GM19463 (cell line): ENCODE measurements at regions not wholly inside any gene's neighbourhood (a gene's known extent, or its start where the extent isn't known, plus 50 kb on each side); places are given as distances from the start of the nearest gene placed in this dataset.
A peak's percentile ranks its signal among the peaks of the same experiment; 100 is the strongest.
"Not testable (repeated sequence)": the region's sequence is repeated elsewhere in the genome, so short reads cannot be mapped to it uniquely, and the experiment has no call there.

ENCODE experiments used
- ATAC-seq: cut with Tn5 transposase; IDR thresholded peaks from one replicate; pipeline ENCODE4 v1.9.1; 2021; ENCODE audit warnings: mild to moderate bottlenecking, moderate library complexity; ENCODE audit not compliant: unreplicated experiment

DNA sequence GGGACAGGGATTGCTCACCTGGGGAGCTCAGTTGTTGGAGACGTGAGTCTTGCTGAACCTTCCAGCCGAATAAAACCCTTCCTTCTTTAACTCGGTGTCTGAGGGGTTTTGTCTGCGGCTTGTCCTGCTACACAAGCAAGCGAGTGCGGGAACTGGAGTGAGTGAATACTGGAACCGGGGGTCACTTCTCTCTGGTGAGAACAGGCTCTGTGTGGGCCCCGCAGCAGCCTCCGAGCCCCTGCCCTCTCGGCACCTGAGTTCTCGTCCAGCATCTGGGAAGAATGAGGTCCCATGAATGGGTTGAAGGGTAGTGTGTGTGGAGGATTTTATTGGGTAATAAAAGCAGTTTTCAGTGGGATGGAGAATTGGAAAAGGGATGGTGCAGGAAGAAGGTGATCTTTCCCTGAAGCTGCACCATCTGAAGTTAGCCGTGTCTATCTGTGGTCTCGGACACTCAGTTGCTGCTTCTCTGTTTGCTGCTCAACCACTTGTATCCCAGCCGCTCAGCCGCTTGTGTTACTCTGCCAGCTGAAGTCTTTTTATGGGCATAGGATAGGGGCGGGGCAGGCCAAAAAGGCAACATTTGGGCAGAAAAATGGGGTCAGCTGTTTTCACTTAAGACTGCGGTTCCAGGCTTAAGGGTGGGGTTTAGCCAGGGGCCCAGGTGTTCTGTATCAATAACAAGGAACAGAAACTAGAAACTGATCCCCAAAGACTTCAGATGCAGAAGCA is 450.6 kb upstream of the CAMK1G start:
- no peak for ATAC-seq

DNA sequence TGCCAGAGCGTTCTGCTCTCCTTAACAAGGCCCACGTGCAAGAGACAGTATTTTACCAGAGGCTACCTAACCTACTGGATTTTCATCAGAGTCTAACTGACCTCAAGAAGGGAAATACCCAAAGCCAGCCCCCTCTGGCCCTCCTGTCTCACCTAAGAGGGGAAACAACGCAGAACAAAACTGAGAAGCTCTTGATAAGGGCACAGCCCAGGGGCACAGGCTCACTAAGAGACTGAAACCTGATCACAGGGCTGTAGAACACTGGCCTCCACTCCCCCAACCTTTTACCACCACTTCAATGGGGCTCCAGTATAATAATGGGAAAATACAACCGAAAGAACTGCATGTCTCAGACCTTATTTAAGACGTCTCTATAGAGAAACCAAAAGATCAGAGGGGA is 449.5 kb upstream of the CAMK1G start:
- ATAC-seq, result peak; percentile 91

DNA sequence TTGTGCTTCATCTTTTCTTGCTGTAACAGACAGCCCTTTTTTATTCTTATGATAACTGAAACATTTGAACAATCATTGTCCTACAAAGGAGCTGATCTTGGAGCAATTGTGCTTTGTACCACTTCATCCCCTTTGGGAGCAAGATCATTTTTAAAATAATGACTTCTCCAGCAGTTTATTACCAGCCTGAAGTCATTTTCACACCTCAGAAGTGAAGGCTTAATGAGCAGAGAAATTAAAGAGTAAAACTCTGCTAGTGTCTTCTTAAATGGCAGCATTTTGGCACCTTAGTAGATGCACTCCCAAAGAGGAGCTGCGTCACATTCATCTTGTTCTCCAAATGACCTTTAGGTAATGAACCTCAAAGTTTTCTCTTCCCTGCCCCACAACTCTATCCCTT is 439.6 kb upstream of the CAMK1G start:
- no peak for ATAC-seq

DNA sequence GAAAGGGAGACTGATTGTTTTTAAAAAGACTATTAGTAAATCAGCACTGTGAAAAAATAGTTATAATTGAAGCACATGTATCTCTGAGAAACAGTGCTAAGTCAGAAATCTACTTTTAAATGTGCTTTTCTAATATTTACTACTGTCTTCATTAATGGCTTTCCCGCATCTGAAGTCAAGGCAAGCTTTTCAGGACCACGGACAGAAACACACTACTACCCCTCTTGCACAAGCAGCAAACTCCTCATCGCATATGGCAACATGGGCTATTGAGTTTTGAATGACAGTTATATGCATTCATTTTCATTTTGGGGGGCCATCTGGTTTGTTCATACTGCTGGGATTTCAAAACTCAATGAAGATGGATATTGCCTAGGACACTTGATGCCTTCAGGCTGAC is 433.4 kb upstream of the CAMK1G start:
- ATAC-seq, result no peak

DNA sequence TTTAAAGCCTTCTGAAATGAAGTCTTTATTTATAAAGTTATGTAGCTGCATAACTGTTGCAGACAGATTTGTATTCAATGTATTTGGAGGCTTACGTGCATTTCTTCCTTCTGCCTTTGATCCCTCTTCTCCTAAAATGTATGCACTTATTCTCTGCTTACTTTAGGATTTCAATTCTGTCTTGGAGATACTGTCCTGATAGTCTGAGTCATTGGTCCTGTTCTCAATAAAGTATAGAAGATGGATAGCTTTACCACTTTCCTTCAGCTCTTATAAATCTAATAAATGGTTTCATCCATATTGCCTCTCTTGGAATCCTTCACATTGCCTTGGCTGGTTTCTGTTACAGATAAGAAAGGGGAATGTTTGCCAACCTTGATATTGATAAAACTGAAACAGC is 430.1 kb upstream of the CAMK1G start:
- no peak for ATAC-seq

DNA sequence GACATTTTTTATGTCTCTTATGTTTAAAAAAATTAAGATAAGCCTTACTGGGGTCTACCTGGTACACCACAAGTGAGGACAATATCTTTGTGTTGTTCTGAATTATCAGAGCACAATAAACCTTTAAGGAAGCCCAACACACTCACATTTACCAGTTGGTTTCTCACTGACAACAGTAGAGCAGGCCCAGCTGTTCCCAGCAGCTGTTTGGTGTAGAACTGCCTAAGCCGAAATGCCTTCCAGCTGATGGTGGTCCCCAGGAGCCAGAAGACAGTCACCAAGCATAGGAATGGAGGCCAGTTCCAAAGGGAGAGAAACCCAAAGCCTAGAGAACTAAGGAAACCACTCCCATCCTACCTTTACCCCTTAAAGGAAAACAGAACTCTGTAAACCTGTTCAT is 428.6 kb upstream of the CAMK1G start:
- ATAC-seq, result no peak

DNA sequence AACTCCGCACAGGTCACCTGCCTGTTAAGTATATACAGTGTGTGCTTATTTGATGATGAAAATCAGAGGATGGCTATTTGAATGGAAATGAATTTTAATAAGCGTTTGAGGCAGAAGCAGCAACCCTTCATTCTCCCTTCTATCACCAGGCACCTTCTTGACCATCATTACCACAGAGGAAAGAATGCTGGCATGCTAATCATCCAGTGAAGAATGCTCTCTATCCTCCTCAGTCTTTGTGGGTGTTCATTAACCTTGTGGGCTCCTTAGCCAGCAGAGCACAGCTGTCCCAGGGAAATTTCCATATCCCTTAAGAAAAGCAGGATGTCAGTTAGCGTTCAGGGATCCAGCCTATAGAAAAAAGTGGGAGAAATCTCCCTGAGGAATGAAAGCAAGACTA is 428.0 kb upstream of the CAMK1G start:
- ATAC-seq, result no peak

DNA sequence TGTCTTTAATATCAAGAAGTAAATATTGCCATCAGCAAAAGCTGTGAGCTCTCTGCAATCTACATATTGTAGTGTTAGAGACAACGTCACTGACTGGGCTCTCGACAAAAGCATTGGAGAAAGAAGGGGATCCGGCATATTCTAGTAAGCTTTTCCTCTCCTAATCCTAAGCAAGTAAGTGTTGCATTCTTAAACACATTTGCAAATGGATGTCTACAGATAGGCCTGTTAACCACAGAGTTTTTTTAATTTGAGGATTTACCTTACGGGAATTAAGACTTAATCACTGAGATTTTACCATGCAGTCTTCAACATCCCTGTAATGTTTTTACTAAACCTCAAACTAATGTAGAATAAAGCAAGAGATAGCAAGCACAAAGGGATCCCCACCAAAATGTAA is 426.5 kb upstream of the CAMK1G start:
- ATAC-seq, result no peak

DNA sequence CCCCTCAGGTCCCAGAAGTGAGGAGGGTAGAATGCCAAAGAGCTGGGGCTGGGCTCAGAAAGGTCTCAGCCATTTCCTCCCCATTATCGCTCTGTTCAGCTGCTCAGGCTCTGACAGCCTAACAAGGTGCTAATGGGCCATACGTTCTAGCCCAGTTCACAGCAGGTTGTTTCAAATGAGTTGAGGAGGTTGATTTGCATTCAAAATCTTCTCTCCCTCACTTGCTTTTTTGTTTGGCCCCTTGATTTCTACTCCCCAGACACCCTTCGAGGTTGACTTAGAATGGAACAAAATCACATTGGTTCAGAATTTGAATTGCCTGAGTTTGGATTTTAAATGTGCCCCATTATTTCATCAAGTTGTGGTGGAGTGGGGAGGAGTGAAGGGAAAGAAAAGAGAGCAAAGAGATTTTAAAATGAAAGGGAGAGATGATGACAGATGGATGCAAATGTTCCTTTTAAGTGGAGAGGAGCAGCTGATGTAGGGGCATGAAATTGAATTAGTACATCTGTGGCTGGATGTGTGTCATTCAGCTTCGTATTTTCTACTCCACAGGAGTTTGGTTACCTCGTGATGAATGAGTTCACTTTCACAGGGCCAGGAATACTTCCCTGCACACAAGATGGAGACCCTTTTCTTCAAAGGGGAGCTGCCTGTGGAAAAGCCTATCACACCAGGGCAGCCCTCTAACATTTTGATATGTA is 425.8 kb upstream of the CAMK1G start:
- ATAC-seq, result no peak

DNA sequence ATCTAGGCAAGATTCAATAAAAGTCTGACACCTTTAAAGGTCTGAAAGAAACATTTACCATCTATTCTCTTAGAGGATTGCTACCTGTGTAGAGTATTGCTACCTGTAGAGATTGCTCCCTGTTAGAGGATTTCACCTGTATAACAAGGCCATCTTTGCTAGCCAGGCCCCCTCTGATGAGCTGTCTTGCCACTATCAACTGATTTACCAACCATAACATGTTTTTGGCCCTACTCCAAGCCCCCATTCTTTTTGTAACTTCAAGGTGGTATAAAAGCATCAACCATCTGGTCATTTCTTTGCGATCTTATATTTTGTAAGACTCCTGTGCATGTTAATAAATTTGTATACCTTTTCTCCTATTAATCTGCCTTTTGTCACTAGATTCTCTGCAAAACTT is 424.7 kb upstream of the CAMK1G start:
- ATAC-seq, result no peak

DNA sequence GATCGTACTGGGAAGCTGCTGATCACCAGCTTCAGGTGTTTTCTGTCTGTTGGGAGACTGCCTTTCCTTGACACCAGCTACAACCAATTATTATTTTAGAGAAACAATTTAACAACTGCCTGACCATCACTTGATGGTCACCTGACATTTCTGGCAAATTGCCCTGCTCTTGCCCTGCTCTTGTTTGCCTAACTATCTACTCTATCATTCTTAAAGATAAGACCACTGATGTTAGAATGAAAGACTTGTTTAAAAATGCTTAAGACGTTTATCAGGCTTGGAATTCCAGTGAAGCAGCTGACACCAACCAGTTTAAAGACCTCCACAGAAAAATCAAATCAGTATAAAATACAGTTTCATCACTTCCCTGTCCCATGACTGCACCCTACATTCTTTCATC is 423.3 kb upstream of the CAMK1G start:
- no peak for ATAC-seq

DNA sequence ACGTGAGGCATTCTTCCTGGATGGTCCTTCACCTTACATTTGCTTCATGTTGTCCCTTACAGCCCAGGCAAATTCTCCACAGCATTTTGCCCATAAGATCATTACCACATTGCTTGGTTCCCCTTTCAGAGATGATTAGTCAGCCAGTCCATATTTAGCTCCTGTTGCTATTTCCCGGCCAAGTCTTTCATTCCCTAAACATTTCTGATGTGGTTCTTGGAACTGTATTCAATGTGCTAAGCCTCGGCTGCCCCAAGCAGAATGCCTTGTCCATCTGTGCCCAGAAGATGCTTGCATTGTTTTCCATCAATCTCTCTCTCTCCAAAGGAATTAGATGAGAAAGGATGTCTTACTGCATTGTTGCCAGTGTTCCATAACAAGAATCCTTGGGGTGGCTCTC is 420.9 kb upstream of the CAMK1G start:
- ATAC-seq, result no peak

DNA sequence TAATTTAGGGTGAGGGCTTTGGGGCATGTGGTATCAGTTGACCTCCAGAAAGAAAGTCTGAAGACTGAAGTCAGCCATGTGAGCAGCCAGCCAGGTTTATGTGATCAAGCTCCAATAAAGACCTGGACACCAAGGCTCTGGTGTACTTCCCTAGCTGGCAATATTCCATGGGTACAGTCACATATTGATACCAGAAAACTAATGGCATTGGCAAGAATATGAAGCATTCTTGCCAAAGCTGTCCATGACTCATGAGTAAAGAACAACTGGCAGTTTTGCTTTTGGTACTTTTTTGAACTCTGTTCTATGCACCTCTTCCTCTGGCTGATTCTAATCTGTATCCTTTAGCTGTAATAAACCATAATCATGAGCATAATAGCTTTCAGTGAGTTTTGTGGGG is 415.3 kb upstream of the CAMK1G start:
- no peak for ATAC-seq

DNA sequence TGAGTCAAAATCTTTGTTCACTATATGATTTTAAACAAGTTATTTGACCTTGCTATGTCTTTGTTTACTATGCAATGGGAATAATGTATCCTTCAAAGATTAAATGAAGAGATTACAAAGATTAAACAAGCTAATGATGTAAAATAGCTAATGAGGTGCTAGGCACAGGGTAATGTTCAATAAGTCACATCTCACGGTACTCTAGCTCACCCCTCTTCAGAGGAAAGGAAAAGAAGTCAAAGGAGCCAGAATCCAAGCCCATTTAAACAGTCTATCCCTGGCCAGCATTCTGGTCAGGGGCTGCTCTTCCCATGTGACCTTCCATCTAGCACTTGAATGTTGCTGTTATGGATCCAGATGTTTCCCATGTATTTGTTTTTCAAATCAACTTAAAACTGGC is 412.4 kb upstream of the CAMK1G start:
- no peak for ATAC-seq

DNA sequence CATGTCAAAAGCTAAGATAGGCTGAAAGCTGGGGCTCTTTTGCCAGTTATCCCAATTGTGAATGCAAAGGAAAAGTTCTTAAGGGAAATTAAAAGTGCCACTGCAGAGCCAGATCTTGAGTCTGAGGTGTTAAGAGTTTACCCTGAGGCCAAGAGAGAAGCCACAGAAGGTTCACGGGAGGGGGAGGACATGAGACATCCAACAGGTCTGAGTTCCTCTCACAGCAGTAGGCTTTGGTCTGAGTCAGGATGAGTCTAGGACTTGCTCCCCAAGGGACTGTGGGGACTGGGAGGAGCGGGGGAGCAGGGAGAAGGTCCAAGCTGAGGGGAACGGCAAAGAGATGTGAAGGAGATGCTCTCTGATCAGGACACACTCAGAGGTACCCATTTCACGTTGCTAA is 411.2 kb upstream of the CAMK1G start:
- no peak for ATAC-seq

DNA sequence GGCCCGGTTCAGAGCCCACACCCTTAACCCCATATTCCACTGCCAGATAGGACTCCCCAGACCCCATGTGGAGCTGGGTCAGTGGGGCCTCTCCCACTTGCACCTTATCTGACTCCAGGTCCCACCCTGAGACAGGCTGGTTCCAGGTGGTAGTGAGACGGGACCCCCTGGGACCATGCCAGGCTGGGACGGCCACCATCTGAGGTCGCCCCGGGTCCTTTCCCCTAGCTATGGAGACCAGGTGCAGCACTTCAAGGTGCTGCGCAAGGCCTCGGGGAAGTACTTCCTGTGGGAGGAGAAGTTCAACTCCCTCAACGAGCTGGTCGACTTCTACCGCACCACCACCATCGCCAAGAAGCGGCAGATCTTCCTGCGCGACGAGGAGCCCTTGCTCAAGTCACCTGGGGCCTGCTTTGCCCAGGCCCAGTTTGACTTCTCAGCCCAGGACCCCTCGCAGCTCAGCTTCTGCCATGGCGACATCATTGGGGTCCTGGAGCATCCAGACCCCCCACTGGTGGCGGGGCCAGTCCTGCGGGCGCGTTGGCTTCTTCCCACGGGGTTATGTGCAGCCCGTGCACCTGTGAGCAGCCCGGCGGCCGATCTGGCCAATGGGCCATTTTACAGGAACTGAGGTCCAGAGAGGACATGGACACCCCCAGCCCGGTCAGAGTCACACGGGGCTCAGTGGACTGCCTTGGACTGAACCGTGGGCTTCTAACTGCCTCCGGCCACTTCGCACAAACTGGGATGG is 410.5 kb upstream of the CAMK1G start:
- ATAC-seq, result not testable (repeated sequence)

DNA sequence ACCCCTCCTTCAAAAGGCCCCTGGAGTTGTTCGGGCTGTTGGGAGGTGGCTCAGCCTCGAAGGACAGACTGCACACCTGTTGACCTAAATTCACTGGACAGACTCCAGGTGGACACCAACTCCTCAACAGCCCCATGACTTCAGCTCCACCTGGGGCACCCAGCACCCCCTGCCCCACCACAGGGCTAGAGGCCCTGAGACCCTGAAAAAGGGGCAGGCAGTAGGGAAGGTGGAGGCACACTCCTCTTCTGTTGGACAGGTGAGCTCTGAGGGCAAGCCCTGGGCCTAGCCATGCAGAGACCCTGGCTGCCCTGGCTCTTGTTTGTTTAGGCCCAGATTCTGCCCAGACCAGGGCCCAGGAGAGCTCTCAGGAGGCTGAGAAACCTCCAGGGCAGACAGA is 409.7 kb upstream of the CAMK1G start:
- ATAC-seq, result not testable (repeated sequence)

DNA sequence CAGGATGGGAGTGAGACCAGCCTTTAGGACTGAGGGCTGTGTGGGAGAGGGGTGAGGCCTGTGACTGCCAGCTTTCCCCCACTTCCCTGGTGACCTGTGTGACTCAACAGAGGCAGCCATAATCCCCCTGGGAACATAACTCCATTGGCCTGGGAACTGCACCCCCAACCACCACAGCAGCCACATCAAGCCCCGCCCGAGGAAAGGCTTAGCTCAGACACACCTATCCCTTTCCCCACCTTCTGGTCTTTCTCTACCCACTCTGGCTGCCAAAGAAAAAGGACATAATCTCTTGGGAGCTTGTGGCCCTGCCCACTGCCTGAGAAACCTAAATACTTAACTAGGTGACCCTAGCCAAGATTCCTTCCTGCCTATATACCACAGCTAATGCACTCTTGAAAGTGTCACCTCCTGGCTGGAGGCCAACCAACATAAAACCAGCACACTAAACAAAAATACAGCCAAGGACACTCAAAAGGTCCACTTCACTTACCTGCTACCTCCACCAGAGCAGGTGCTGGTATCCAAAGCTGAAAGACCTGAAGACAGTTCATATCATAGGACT is 406.6 kb upstream of the CAMK1G start:
- no peak for ATAC-seq

DNA sequence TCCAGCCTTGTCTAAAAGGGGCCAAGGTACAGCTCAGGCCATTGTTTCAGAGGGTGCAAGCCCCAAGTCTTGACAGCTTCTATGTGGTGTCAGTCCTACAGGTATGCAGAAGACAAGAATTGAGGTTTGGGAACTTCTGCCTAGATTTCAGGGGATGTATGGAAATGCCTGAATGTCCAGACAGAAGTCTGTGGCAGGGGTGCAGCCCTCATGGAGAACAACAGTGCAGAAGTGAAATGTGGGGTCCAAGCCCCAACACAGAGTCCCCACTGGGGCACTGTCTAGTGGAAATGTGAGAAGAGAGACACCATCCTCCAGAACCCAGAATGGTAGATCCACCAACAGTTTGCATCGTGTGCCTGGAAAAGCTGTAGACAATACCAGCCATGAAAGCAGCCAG is 400.3 kb upstream of the CAMK1G start:
- ATAC-seq, result no peak

DNA sequence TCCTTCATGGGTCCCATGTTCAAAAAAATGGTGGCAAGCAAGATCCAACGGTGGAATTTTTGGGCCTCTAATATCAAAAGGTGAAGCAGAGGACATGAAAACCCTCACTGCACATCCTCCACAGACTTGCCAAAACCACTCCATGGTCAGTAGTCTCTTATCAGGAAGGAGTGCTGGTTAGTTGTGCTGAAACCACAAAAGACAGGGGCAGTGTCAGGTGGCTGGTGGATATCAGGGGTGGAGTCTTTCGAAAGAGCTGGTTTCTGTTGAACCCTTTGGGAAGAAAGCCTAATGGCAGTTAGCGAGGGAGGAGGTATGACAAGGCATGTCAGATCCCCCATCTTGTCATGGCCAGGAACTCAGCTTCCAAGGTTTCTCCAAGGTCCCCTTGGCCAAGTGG is 395.9 kb upstream of the CAMK1G start:
- no peak for ATAC-seq

DNA sequence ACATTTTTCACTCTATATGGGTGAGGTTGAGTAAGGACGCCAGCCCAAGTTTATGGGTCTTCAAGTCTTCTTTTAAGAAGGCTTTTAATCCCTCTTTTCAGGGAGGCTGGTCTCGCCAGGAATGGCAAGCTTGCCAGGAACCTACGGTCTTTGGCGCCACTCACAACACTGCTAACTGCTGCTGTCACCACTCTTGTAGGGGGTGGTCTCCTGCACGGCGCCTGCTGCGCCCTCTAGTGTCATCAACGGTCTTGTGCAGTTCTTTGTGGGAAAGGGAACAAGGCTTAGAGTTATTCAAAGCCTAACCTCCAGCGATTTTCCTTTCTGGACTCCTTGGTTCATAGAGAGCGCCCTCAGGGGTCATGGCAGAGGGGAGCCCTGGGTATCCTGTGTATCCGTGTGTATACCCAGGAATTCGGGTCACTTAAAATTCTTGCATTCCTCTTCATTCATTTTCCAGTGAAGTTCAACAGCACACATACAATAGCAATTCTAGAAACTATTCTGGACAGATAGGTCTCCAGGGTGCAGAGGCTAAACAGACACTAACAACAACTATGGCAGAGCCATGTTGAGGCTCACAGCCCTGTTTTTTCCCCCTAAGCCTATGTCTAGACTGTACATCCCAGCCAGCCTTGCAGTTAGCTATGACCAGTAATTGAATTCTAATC is 392.8 kb upstream of the CAMK1G start:
- peak; percentile 93 for ATAC-seq
